ACHN (cell line): ENCODE measurements at regions not wholly inside any gene's neighbourhood (a gene's known extent, or its start where the extent isn't known, plus 50 kb on each side); places are given as distances from the start of the nearest gene placed in this dataset.
"Not testable (repeated sequence)": the region's sequence is repeated elsewhere in the genome, so short reads cannot be mapped to it uniquely, and the experiment has no call there.

ENCODE experiments used
- DNase-seq: peaks from one replicate; pipeline ENCODE4 v3.0.0-alpha.2; 2015
- in situ Hi-C: cut with HindIII; loops from 2 replicates; pipeline ENCODE4 v1.10.0; 2017; ENCODE audit warnings: low sequenced_read_pairs, low pct_ligation_motif_present, low pct_unique_long_range_greater_than_20kb

DNA sequence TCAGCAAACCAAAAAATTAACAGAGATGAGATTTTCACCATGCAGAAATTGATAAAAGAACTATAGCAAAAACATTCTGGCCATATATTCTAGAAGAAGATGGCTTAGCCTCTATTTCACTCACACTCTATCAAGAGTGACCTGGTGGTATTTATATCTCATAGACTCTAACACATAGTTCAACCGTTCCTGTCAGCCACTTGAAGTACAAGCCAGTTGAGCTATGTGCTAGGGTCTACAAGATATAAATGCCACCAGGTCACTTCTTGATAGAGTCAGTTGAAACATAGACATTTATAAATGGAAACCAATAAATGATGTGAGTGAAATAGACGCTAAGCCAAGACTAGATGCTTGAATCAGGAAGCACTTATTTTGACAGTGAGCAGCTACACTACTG lies 836.7 kb upstream of the EPHA5 start:
- DNase-seq, result no peak
- in situ Hi-C loops, result no loop called here

DNA sequence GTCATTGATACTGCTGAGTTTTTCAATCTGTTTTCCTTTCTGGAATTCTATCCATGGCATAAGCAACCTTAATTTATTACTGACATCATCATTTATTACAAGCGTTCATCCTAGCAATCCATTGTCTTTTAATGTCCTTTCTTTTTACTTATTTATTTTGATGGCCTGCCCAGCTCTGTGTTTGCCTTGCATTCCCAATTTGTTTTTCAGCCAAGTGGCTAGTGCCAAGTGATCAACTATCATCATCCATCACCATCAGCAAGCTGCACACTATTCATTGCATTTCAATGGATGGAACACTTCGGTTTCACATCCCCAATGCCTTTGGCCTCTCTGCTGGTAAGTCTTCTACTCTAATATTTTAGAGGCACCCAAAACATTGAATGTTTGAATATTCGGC lies 831.7 kb upstream of the EPHA5 start:
- in situ Hi-C loops, result no loop called here
- no peak for DNase-seq

DNA sequence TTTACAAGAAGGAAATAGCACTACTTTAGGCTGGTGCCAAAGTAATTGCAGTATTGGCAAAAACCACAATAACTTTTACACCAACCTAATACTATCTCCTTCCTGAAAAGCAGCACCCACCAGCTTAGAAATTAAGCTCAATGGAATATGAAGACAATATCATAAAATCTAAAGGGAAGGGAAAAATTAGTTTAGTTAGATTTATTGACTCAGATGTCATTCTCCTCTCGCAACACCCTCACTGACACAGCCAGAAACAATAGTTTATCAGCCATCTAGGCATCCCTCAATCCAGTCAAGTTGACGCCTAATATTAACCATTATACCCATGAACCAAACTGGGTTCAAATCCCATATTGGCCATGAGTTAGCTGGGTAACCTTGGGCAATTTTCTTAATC lies 820.4 kb upstream of the EPHA5 start:
- DNase-seq, result no peak
- in situ Hi-C loops, result no loop called here

DNA sequence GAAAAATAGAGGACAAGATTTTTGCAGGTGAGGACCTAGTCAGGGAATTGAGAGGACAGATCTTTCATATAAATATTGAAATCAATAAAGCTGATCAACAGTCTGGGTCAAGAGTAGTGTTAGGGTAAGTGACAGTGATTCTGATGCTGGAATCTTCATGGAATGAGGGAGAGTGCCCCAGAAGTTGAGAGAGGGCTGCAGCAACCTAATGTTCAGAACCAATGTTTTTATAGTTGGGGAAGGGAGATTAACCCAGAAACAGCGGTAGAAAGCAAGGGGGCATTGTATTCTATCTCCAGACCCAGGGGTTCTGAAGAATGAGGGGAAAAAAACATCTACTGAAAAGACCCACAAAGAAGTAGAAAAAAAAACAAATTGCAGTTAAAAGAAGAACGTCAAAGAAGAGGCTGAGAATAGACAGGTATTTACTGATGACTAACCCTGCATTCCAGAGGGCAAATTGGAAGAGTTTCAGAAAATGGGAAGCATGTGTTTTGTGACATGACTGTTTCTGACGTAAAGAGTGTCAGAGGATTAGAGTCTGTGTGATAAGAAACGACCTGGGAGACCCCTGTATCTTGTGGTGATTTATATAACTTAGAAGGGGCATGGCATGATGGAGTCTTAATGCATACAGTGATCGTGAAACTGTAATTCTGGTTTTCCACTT lies 819.6 kb upstream of the EPHA5 start:
- in situ Hi-C loops, result no loop called here
- peak; percentile 59 for DNase-seq

DNA sequence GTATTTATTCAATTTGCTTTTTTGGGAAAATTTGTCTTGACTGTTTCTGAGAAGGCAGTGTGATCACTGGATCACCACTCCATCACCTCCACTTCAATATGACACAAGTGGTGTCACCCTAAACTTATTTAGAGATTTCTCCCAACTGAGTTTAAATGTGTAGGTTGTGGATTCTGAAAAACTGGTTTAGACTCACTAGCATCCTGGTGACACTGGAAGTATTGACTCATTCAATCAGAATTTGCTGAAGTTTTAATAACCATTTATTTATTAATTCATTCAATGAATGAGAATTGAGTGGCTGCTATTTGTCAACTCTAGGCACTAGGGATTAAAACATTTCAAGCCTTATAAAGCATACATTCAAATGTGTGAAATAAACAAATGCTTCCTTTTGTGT lies 819.1 kb upstream of the EPHA5 start:
- DNase-seq, result no peak
- in situ Hi-C loops, result no loop called here

DNA sequence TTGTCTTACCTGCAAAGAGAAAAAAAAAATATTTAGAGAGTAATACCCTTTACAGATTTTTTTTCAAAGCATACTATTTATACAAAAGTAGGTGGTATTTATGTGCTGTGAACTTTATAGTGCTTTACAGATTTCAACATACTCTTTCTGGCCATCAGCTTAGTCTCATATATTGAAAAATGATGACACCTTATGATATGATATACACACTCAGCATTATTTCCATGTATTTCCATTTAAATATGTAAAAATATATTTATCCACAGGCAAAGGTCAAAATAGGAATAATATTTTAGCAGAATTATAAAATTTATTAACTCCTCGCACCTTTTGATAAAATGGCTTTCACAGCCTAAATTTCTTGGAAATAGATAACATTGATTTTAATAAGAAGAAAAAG lies 815.8 kb upstream of the EPHA5 start:
- in situ Hi-C loops, result no loop called here
- DNase-seq, result no peak

DNA sequence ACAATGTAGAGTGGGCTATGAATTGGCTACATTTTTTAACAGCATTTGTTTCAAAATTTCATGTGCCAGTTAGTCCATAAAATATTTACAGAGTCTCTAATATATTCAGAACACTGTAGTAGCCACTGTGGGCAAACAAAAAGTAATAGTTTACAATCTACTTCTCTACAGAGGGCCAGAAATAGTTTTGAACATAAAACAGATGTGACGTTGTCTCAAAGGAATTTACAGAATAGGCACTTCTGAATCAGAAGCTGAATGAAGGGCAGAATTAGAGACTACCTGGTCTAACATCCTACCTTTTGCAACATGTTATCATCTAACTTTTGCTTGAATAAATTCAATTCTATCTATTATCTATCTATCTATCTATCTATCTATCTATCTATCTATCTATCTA lies 811.9 kb upstream of the EPHA5 start:
- in situ Hi-C loops, result no loop called here
- no peak for DNase-seq

DNA sequence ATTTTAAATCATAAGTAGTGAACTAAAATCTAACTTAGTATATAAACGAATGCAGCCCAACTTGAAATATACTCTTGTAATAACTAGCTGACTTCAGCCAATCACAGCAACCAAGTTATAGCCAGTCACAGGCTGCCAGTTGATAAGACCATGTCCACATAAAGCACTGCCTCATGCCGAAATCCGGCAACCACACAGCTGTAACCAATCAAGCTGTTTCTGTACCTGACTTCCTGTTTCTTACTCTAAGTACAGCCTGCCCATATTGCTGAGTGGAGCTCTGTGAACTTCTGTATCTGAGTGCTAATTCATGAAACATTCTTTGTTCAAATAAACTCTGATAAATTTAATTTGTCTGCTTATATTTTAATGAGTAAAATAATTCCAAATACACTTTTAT lies 805.3 kb upstream of the EPHA5 start:
- in situ Hi-C loops, result no loop called here
- DNase-seq, result no peak

DNA sequence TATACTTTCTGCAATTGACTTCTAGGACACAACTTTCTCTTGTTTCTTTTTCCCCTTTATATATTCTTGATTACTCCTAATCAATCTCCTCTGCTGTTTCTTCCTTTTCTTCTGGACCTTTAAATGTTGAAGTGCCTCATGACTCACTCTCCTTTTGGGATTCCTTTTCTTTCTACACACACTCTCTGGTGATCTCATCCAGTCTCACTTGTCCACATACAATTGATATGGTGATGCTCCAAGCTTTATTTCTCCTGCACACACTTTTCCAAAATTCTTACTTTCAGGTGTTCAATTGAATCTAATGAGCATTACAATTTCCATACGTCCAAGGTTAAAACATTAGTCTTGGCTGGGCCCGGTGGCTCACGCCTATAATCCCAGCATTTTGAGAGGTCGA lies 794.8 kb upstream of the EPHA5 start:
- DNase-seq, result no peak
- in situ Hi-C loops, result no loop called here

DNA sequence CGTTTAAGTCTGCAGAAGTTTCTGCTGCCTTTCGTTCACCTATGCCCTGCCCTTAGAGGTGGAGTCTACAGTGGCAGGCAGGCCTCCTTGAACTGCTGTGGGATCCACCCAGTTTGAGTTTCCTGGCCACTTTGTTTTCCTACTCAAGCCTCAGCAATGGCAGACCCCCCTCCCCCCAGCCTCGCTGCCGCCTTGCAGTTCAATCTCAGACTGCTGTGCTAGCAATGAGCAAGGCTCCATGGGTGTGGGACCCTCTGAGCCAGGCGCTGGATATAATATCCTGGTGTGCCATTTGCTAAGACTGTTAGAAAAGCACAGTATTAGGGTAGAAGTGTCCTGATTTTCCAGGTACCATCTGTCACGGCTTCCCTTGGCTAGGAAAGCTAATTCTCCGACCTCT lies 792.6 kb upstream of the EPHA5 start:
- in situ Hi-C loops, DNase-seq: not testable (repeated sequence)

DNA sequence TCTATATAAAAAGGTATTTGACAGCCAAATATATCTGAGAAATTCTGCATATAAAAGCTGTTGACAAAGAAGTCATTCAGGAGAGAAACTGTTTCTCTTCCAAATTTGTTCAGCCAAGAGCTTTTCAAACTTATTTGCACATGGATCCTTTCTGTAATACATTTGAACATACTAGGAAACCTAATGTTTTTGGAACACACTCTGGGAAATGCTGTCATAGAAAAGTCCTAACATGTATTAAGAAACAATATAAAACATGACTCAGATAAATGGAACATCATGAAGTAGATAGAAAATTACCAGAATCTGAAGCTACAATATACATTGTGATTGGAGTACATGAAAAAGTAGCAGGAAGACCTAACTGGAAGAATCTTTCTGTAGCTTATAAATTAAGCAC lies 781.5 kb upstream of the EPHA5 start:
- DNase-seq, result no peak
- in situ Hi-C loops, result no loop called here

DNA sequence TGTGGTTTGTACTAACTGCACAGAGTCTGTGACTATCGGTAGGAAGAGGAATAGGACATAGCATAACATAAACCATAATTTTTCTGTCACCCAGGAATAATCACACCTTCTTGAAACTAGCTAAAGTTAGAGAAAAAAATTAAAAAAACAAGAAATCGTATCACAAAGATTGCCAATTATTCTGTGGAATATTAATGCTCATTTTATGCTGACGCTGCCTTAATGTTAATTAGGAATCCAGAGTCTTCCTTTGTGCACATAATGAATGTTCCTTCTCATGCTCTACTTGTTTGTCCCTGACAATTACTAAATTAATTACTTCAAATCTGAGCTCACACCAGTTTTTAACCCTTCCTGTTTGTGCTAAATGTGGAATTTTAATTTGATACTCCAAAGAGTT lies 772.7 kb upstream of the EPHA5 start:
- in situ Hi-C loops, result no loop called here
- no peak for DNase-seq

DNA sequence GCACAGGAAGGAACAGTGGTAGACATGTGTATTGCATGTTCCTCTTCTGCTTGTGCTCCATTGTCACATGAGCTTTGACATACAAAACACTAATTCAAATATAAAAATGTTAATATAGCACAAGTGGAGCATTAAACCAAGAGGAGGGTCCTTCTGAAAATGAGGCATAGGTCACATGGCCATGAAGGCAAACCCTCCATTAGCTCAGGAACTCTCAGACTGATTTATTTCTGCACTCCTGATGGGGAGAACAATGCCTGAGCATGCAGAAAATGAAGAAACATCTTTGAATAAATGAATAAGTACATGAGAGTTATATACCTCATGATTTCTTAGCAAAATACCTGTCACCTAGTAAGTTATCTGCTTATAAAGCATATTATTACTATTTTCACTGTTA lies 769.2 kb upstream of the EPHA5 start:
- in situ Hi-C loops, result no loop called here
- no peak for DNase-seq

DNA sequence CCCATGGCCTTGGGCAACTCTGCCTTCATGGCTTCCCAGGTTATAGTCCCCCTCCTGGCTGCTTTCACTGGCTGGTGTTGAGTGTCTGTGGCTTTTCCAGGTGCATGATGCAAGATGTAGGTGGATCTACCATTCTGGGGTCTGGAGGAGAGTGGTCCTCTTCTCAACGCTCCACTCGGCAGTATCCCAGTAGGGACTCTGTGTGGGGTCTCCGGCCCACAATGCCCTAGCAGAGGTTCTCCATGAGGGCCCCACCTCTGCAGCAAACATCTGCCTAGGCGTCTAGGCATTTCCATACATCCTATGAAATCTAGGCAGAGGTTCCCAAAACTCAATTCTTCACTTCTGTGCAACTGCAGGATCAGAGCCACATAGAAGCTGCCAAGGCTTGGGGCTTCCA lies 763.4 kb upstream of the EPHA5 start:
- in situ Hi-C loops, result no loop called here
- DNase-seq, result no peak

DNA sequence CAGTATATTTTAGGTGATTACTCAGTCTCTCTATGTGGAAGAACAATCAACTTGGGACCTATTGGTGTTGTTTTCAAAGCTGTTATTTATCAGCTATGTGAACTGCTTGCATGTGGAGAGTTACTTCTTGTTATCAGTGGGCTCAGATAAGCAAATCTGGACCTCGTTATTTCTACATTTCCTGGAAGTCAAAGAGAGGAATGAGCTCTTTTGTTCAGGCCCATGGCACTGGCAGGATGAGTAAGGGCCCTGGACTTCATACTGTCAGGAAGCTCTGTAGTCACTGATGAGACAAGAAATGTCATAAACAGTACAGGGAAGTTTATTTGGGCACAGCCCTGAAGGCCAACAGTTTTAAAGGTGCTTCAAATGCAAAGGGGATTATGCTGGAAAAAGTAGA lies 760.6 kb upstream of the EPHA5 start:
- in situ Hi-C loops, result no loop called here
- no peak for DNase-seq

DNA sequence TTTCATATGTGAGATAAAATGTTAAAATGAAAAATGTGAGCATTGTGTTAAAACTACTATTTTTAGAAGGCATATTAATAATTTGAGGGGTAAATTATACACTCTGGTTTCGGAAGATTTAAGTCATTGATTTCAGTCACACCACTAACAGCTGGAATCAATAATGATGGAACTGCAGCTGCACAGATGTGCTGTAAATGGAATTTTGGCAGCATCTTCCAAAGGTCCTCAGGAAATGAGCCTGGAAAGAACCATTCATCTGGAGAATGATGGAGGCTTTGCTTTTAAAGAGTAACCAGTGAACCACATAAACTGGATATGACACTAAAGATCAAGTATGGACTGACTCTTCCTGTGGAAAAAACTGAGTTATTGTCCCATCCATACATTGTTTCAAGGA lies 759.0 kb upstream of the EPHA5 start:
- DNase-seq, result no peak
- in situ Hi-C loops, result no loop called here

DNA sequence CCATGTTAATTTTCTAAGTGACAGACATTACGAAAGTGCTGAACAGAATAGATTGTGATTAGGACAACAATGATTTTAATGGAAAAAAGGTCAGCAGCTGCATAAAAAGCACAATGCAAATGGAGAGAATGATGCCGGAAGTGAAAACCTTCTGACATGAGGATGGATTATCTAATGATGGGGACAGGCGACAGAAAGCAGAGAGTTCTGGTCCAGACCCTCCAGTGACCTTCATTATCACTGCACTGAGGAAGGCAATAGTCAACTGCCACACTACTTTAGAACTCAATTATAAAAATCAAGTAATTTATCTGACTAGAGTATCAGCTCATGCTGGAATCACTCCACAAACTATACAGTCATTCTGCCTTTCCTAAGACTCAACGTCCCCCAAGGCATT lies 746.1 kb upstream of the EPHA5 start:
- in situ Hi-C loops, result no loop called here
- no peak for DNase-seq

DNA sequence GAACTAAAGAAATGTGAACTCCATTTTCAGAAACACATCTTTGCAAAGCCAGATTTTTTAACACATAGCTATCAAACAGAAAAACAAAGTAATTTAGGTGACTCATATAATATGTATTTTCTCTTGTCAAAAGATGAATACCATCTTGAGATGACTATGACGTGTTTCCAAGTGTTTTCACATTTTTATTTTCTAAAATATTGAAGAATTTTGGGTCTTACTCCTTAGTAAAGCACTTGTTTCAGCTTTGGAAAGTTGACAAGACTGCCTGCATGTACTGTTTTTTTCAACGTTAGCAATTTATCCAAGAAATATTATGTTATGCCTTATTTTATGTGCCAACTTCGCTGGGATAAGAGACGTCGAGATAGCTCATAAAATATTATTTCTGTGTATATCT lies 733.9 kb upstream of the EPHA5 start:
- in situ Hi-C loops, result no loop called here
- no peak for DNase-seq

DNA sequence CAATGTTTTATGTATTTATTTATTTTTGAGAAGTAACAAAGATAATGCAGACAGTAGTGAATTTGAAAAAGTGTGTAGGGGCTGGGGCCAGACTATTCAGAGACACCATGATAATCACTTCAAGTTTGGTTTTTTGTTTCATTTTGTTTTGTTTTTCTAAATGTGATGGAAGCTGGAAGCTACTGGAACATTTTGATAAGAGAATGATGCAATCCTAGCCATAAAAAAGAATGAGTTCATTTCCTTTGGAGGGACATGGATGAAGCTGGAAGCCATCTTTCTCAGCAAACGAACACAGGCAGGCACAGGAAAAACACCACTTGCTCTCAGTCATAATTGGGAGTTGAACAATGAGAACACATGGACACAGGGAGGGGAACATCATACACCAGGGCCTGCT lies 706.6 kb upstream of the EPHA5 start:
- in situ Hi-C loops, result no loop called here
- DNase-seq, result no peak

DNA sequence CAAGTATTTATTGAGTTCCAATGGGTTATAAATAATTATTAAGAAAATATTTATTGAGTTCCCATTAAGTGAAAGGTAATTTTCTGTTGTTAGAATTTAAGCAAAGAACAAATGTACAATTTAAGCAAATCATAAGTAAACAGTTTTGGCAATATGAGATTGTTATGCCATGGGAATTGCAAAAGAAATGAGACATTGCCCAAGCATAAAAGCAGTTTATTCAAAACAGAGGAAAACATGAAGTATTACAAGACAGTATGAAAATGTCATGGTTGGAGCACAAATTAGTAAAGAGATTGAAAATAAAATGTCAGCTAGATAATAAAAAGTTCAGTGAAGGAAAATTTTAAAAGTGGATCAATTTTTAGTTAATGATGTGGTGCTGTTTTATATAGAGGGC lies 706.1 kb upstream of the EPHA5 start:
- in situ Hi-C loops, result no loop called here
- no peak for DNase-seq

DNA sequence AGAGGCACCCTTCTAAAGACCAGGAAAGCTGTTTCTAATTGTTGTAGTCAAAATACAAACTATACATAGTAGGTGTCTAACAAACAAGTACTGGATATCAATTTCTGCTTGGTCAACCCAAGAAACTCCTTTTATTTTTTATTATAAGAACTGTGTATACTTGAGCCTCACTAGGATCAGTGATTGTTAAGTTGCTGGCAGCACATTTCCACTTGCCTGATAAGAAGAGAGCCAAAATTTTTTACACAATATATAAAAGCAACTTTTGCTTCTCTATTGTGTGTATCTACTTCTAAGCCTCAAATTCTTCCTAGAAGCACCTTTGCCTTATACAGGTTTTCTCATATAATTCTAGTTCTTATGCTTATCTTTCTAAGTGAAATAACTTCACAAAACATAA lies 703.0 kb upstream of the EPHA5 start:
- in situ Hi-C loops, result no loop called here

More for the DNA sequence above, 703.0 kb upstream of the EPHA5 start:
- DNase-seq, result no peak
